OCI-LY3 (cell line): ENCODE measurements at regions not wholly inside any gene's neighbourhood (a gene's known extent, or its start where the extent isn't known, plus 50 kb on each side); places are given as distances from the start of the nearest gene placed in this dataset.
A peak's percentile ranks its signal among the peaks of the same experiment; 100 is the strongest.

Experiments used
- H2AFZ ChIP-seq: fragments of 200-600, 300-600 bp; shearing (Covaris generic); 2 replicates; pipeline ENCODE4 v1.6.0; 2014; ENCODE audit warnings: antibody characterized with exemption, low read depth, low read length
- H3K27ac ChIP-seq: fragments of 200-600, 300-600 bp; sonication (generic); 2 replicates; pipeline ENCODE4 v1.5.1; 2014; ENCODE audit warnings: mild to moderate bottlenecking, low read length, moderate library complexity, mixed read lengths
- H3K27me3 ChIP-seq: fragments of 200-600, 300-600 bp; sonication (generic); 2 replicates; pipeline ENCODE4 v1.6.1; 2014; ENCODE audit warnings: low read depth, low read length, mixed read lengths
- H3K36me3 ChIP-seq: fragments of 200-600, 300-600 bp; sonication (generic); replicated peaks from 2 replicates; pipeline ENCODE3; 2014; ENCODE audit warnings: low read depth, low read length, mixed read lengths
- H3K4me1 ChIP-seq: fragments of 300-600, 200-600 bp; sonication (generic); 2 replicates; pipeline ENCODE4 v1.6.1; 2014; ENCODE audit warnings: low read length, mixed read lengths
- H3K4me2 ChIP-seq: fragments of 200-600, 300-600 bp; sonication (generic); 2 replicates; pipeline ENCODE4 v1.6.1; 2014; ENCODE audit warnings: low read length, mixed read lengths
- H3K4me3 ChIP-seq: fragments of 300-600, 200-600 bp; sonication (generic); 2 replicates; pipeline ENCODE4 v1.5.1; 2014; ENCODE audit warnings: antibody characterized with exemption, mild to moderate bottlenecking, low read length, moderate library complexity
- H3K79me2 ChIP-seq: fragments of 300-600, 200-600 bp; shearing (Covaris generic); 2 replicates; pipeline ENCODE4 v1.6.1; 2014; ENCODE audit warnings: mild to moderate bottlenecking, low read length, mixed read lengths
- H3K9ac ChIP-seq: fragments of 300-600, 200-600 bp; shearing (Covaris generic); 2 replicates; pipeline ENCODE4 v1.6.0; 2014; ENCODE audit warnings: mild to moderate bottlenecking, low read length, moderate library complexity
- H3K9me3 ChIP-seq: fragments of 200-600, 300-600 bp; shearing (Covaris generic); 2 replicates; pipeline ENCODE4 v1.6.1; 2014; ENCODE audit warnings: low read length, mixed read lengths; ENCODE audit not compliant: insufficient read depth
- H4K20me1 ChIP-seq: fragments of 200-600, 300-600 bp; sonication (generic); 2 replicates; pipeline ENCODE4 v1.6.1; 2016; ENCODE audit warnings: low read length, mixed read lengths; ENCODE audit not compliant: insufficient read depth
- EZH2phosphoT487 ChIP-seq: fragments of 200-600 bp; shearing (Covaris generic); IDR thresholded peaks from 2 replicates; pipeline ENCODE4 v1.6.1; 2018; ENCODE audit warnings: antibody characterized with exemption, mixed run types, low read depth
- TF ChIP-seq, protein P1 (sequence below): fragments of 200-600, 300-600 bp; sonication (generic); IDR thresholded peaks from 2 replicates; pipeline ENCODE4 v1.5.1; 2014; ENCODE audit warnings: antibody characterized with exemption, low read length, low read depth

DNA sequence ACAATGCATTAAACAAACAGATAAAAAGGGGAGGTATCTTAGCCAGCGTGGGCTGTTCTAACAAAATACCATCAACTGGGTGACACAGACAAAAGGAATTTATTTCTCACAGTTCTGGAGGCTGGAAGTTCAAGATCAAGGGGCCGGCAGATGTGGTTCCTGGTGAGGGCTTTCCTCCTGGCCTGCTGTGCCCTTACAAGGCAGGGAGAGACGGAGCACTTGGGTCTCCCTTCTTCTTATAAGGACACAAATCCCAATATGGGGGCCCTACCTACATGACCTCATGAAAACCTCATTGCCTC is 281.6 kb upstream of the KLF14 start:
- H3K79me2 ChIP-seq = peaks cover 13% of the 10 kb centered on the region
- H3K4me3 ChIP-seq = no peak overlapping the region
- H3K4me2 ChIP-seq = no peak overlapping the region

DNA sequence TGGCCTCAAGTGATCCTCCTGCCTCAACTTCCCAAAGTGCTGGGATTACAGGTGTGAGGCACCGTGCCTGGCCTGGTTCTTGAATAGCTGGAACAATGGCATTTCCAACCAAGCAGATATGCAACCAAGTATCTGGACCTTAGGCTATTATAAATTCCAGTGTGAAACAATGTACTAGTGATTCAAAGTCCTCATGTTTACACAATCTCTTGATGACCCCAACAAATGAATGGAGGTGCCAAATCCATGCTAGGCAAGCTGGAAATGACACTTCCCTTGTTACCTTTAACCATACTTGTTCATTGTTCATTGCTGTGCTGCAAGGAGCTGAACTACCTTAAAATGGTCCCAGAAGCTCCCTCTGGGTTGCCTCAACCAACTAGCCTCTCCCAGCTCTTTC is 282.2 kb upstream of the KLF14 start:
- Histone ChIP-seq H3K27ac (no peak overlapping the region), H3K9me3 (no peaks in the 10 kb centered on the region), H3K36me3 (no peaks in the 10 kb centered on the region), H3K9ac (no peak overlapping the region), H3K27me3 (no peaks in the 10 kb centered on the region), H3K4me3 (no peak overlapping the region), H4K20me1 (no peaks in the 10 kb centered on the region), H3K4me1 (peaks cover 54% of the 10 kb centered on the region), H3K4me2 (no peak overlapping the region), H2AFZ (no peak overlapping the region), H3K79me2 (peaks cover 11% of the 10 kb centered on the region)
- no peak for TF ChIP-seq EZH2phosphoT487
- TF ChIP-seq, protein P1, sequence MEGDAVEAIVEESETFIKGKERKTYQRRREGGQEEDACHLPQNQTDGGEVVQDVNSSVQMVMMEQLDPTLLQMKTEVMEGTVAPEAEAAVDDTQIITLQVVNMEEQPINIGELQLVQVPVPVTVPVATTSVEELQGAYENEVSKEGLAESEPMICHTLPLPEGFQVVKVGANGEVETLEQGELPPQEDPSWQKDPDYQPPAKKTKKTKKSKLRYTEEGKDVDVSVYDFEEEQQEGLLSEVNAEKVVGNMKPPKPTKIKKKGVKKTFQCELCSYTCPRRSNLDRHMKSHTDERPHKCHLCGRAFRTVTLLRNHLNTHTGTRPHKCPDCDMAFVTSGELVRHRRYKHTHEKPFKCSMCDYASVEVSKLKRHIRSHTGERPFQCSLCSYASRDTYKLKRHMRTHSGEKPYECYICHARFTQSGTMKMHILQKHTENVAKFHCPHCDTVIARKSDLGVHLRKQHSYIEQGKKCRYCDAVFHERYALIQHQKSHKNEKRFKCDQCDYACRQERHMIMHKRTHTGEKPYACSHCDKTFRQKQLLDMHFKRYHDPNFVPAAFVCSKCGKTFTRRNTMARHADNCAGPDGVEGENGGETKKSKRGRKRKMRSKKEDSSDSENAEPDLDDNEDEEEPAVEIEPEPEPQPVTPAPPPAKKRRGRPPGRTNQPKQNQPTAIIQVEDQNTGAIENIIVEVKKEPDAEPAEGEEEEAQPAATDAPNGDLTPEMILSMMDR = no peak

More for the DNA sequence above, 281.6 kb upstream of the KLF14 start:
- Histone ChIP-seq H4K20me1 (no peaks in the 10 kb centered on the region), H3K27me3 (no peaks in the 10 kb centered on the region), H3K36me3 (no peaks in the 10 kb centered on the region), H3K9me3 (no peaks in the 10 kb centered on the region), H3K9ac (no peak overlapping the region), H3K4me1 (peaks cover 54% of the 10 kb centered on the region), H3K27ac (no peak overlapping the region), H2AFZ (no peak overlapping the region)
- no peak for TF ChIP-seq EZH2phosphoT487
- TF ChIP-seq, protein P1 = no peak

DNA sequence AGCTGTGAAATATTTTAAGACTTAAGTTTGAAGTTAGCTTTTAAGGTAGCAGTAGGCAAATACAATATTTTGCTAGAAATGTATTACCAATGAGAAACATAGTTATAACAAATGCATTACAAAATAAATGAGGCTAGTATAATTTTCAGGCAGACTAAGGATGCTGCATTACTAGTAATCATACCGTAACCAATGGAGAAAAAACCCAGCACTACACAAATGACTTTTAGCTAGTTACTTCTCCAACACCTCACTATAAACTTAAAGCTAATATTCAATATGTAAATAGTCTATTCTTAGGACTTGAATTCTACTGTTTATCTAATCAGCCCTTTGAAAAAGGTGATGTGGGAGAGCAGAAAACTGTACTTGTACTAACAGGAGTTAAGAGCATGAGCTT is 285.3 kb upstream of the KLF14 start:
- peak overlapping the region; percentile 46 for H3K27ac ChIP-seq
- H3K4me2 ChIP-seq = peak overlapping the region; percentile 63
- H3K9me3 ChIP-seq = 0 out of 2 replicates have a peak, but pooled peaks cover 2% of the 10 kb centered on the region
- H2AFZ ChIP-seq = no peak overlapping the region
- peaks cover 35% of the 10 kb centered on the region for H3K4me1 ChIP-seq
- H3K79me2 ChIP-seq = 0 out of 2 replicates have a peak, but pooled peaks cover 6% of the 10 kb centered on the region
- no peaks in the 10 kb centered on the region for H3K27me3 ChIP-seq
- peaks cover 13% of the 10 kb centered on the region for H3K36me3 ChIP-seq
- H3K9ac ChIP-seq = peak overlapping the region; percentile 25; the same call in 1 of the 2 replicates
- TF ChIP-seq EZH2phosphoT487 = no peak
- TF ChIP-seq, protein P1 = no peak
- peak overlapping the region; percentile 27; the same call in 1 of the 2 replicates for H3K4me3 ChIP-seq
- no peaks in the 10 kb centered on the region for H4K20me1 ChIP-seq

DNA sequence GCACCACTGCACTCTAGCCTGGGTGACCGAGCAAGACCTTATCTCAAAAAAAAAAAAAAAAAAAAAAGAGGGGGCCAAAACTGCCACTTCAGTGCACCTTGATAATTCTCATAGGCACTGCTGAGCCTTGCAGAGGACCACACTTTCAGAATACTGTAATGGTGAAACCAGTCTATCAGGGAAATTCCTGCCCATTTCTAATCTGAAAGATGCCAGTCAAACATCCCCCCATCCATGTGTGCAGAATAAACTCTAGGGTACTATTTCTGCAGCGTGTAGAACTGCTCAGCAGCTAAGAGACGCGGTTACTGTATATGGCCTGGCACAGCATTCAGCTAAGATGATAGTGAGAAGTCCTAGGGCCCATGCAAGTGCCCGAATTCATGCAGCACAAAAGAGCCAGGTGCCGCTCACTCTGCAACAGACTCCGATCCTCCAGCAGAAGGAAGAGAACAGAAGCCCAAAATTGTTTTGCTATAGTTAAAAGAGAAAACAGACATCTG is 286.8 kb upstream of the KLF14 start:
- H4K20me1 ChIP-seq = no peaks in the 10 kb centered on the region
- H3K9me3 ChIP-seq = 0 out of 2 replicates have a peak, but pooled peaks cover 2% of the 10 kb centered on the region
- peak overlapping the region; percentile 13; the same call in 1 of the 2 replicates for H3K9ac ChIP-seq
- H3K4me2 ChIP-seq = peak overlapping the region; percentile 68
- TF ChIP-seq, protein P1 = no peak
- no peak for TF ChIP-seq EZH2phosphoT487
- H3K79me2 ChIP-seq = 0 out of 2 replicates have a peak, but pooled peaks cover 17% of the 10 kb centered on the region
- H3K27me3 ChIP-seq = no peaks in the 10 kb centered on the region
- H3K4me3 ChIP-seq = peak overlapping the region; percentile 37
- H3K4me1 ChIP-seq = peaks cover 50% of the 10 kb centered on the region
- H3K36me3 ChIP-seq = peaks cover 14% of the 10 kb centered on the region
- H2AFZ ChIP-seq = no peak overlapping the region
- peak overlapping the region; percentile 72 for H3K27ac ChIP-seq
